SK-N-SH (cell line): ENCODE measurements at regions not wholly inside any gene's neighbourhood (a gene's known extent, or its start where the extent isn't known, plus 50 kb on each side); places are given as distances from the start of the nearest gene placed in this dataset.

Experiments
- ELF1 ChIP-seq: IDR thresholded peaks from 2 replicates; pipeline ENCODE4 v1.4.0; 2012
- FOXJ3 ChIP-seq: sonication (generic); formaldehyde crosslinking; IDR thresholded peaks from 2 replicates; pipeline ENCODE4 v1.5.1; 2020; ENCODE audit warnings: mild to moderate bottlenecking, missing genetic modification reagents
- MXI1 ChIP-seq: IDR thresholded peaks from 2 replicates; pipeline ENCODE4 v1.6.1; 2012; ENCODE audit warnings: mild to moderate bottlenecking, low read depth, low read length, improper control_type of control experiment
- NFIC ChIP-seq: IDR thresholded peaks from 2 replicates; pipeline ENCODE4 v1.4.0; 2012; ENCODE audit warnings: borderline replicate concordance
- RFX5 ChIP-seq: IDR thresholded peaks from 2 replicates; pipeline ENCODE4 v1.6.1; 2012; ENCODE audit warnings: mild to moderate bottlenecking, improper control_type of control experiment, low read length
- SMC3 ChIP-seq: IDR thresholded peaks from 2 replicates; pipeline ENCODE4 v1.6.1; 2012; ENCODE audit warnings: low read depth, low read length, improper control_type of control experiment
- YY1 ChIP-seq: IDR thresholded peaks from 2 replicates; pipeline ENCODE4 v1.4.0; 2012; ENCODE audit warnings: low read depth, mild to moderate bottlenecking
- TF ChIP-seq, protein P1 (sequence below): IDR thresholded peaks from 2 replicates; pipeline ENCODE4 v1.6.1; 2012; ENCODE audit warnings: mild to moderate bottlenecking, low read depth, low read length, moderate library complexity
- TF ChIP-seq, protein P2 (sequence below): fragments of 200-600 bp; sonication (generic); IDR thresholded peaks from 2 replicates; pipeline ENCODE4 v1.6.1; 2017; ENCODE audit warnings: antibody characterized with exemption, mild to moderate bottlenecking, moderate library complexity
- TF ChIP-seq, protein P3 (sequence below): IDR thresholded peaks from 2 replicates; pipeline ENCODE4 v1.4.0; 2012; ENCODE audit warnings: low read depth
- TF ChIP-seq, protein P4 (sequence below): fragments of 150-350 bp; IDR thresholded peaks from 2 replicates; pipeline ENCODE4 v1.6.1; 2016; ENCODE audit warnings: mild to moderate bottlenecking, low read depth, low read length

DNA sequence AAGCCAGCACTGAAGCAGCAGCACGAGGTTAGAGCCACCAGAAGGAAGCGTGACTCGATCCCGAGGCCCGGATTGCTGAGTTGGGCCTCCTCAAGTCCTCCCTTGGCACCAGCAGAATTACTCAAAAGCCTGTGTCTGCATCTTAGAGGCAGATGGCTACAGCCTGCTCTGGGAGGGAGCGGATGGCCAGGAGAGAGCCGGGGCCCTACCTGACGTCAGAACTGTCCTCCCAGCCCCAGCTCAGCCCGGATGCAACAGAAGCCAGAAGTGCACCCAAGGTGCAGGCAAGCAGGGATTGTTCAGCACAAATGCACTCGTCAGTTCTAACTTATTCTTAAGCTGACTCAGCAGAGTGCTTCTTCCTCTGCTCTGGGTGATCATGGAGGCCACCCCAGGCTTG lies 155.5 kb upstream of the RPS6KA2 start:
- TF ChIP-seq, protein P1, sequence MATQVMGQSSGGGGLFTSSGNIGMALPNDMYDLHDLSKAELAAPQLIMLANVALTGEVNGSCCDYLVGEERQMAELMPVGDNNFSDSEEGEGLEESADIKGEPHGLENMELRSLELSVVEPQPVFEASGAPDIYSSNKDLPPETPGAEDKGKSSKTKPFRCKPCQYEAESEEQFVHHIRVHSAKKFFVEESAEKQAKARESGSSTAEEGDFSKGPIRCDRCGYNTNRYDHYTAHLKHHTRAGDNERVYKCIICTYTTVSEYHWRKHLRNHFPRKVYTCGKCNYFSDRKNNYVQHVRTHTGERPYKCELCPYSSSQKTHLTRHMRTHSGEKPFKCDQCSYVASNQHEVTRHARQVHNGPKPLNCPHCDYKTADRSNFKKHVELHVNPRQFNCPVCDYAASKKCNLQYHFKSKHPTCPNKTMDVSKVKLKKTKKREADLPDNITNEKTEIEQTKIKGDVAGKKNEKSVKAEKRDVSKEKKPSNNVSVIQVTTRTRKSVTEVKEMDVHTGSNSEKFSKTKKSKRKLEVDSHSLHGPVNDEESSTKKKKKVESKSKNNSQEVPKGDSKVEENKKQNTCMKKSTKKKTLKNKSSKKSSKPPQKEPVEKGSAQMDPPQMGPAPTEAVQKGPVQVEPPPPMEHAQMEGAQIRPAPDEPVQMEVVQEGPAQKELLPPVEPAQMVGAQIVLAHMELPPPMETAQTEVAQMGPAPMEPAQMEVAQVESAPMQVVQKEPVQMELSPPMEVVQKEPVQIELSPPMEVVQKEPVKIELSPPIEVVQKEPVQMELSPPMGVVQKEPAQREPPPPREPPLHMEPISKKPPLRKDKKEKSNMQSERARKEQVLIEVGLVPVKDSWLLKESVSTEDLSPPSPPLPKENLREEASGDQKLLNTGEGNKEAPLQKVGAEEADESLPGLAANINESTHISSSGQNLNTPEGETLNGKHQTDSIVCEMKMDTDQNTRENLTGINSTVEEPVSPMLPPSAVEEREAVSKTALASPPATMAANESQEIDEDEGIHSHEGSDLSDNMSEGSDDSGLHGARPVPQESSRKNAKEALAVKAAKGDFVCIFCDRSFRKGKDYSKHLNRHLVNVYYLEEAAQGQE = no peak
- TF ChIP-seq, protein P2, sequence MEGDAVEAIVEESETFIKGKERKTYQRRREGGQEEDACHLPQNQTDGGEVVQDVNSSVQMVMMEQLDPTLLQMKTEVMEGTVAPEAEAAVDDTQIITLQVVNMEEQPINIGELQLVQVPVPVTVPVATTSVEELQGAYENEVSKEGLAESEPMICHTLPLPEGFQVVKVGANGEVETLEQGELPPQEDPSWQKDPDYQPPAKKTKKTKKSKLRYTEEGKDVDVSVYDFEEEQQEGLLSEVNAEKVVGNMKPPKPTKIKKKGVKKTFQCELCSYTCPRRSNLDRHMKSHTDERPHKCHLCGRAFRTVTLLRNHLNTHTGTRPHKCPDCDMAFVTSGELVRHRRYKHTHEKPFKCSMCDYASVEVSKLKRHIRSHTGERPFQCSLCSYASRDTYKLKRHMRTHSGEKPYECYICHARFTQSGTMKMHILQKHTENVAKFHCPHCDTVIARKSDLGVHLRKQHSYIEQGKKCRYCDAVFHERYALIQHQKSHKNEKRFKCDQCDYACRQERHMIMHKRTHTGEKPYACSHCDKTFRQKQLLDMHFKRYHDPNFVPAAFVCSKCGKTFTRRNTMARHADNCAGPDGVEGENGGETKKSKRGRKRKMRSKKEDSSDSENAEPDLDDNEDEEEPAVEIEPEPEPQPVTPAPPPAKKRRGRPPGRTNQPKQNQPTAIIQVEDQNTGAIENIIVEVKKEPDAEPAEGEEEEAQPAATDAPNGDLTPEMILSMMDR = no peak
- TF ChIP-seq RFX5 = no peak
- TF ChIP-seq, protein P3, sequence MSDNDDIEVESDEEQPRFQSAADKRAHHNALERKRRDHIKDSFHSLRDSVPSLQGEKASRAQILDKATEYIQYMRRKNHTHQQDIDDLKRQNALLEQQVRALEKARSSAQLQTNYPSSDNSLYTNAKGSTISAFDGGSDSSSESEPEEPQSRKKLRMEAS = no peak
- TF ChIP-seq ELF1 = no peak
- no peak for TF ChIP-seq FOXJ3 (CRISPR knock-in tag)
- no peak for TF ChIP-seq MXI1
- no peak for TF ChIP-seq SMC3
- no peak for TF ChIP-seq NFIC
- no peak for TF ChIP-seq YY1
- TF ChIP-seq, protein P4, sequence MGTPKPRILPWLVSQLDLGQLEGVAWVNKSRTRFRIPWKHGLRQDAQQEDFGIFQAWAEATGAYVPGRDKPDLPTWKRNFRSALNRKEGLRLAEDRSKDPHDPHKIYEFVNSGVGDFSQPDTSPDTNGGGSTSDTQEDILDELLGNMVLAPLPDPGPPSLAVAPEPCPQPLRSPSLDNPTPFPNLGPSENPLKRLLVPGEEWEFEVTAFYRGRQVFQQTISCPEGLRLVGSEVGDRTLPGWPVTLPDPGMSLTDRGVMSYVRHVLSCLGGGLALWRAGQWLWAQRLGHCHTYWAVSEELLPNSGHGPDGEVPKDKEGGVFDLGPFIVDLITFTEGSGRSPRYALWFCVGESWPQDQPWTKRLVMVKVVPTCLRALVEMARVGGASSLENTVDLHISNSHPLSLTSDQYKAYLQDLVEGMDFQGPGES = no peak
